BE2C (cell line): ENCODE measurements at regions not wholly inside any gene's neighbourhood (a gene's known extent, or its start where the extent isn't known, plus 50 kb on each side); places are given as distances from the start of the nearest gene placed in this dataset.

Experiments
- DNase-seq: peaks from one replicate; pipeline ENCODE4 v3.0.0-alpha.2; 2020
- H3K27me3 ChIP-seq: fragments of 250-450 bp; sonication (Bioruptor Pico); 2 replicates; pipeline ENCODE4 v1.5.1; 2020; ENCODE audit warnings: mild to moderate bottlenecking
- H3K36me3 ChIP-seq: fragments of 250-450 bp; sonication (Bioruptor Pico); 2 replicates; pipeline ENCODE4 v1.5.1; 2020; ENCODE audit warnings: mild to moderate bottlenecking
- H3K4me1 ChIP-seq: fragments of 250-450 bp; sonication (Bioruptor Pico); 2 replicates; pipeline ENCODE4 v1.5.1; 2020
- H3K4me3 ChIP-seq: 2 replicates; pipeline ENCODE4 v1.5.1; 2011; ENCODE audit warnings: low read depth, low read length
- H3K9me3 ChIP-seq: fragments of 250-450 bp; sonication (Bioruptor Pico); 2 replicates; pipeline ENCODE4 v1.5.1; 2020
- TF ChIP-seq, protein P1 (sequence below): IDR thresholded peaks from 2 replicates; pipeline ENCODE4 v1.5.1; 2012; ENCODE audit warnings: mild to moderate bottlenecking, low read depth, low read length

- DNase-seq, result no peak
- H3K27me3 ChIP-seq, result no peaks in the 10 kb centered on the region
- no peak overlapping the region for H3K4me3 ChIP-seq
- H3K36me3 ChIP-seq, result no peaks in the 10 kb centered on the region
- TF ChIP-seq, protein P1, sequence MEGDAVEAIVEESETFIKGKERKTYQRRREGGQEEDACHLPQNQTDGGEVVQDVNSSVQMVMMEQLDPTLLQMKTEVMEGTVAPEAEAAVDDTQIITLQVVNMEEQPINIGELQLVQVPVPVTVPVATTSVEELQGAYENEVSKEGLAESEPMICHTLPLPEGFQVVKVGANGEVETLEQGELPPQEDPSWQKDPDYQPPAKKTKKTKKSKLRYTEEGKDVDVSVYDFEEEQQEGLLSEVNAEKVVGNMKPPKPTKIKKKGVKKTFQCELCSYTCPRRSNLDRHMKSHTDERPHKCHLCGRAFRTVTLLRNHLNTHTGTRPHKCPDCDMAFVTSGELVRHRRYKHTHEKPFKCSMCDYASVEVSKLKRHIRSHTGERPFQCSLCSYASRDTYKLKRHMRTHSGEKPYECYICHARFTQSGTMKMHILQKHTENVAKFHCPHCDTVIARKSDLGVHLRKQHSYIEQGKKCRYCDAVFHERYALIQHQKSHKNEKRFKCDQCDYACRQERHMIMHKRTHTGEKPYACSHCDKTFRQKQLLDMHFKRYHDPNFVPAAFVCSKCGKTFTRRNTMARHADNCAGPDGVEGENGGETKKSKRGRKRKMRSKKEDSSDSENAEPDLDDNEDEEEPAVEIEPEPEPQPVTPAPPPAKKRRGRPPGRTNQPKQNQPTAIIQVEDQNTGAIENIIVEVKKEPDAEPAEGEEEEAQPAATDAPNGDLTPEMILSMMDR, result no peak
- no peaks in the 10 kb centered on the region for H3K4me1 ChIP-seq
- H3K9me3 ChIP-seq, result no peaks in the 10 kb centered on the region
These were observed 146.1 kb upstream of the IL1RAPL2 start for GRCh38 chrX:104419926-104420325.

GRCh38 chrX:104419211-104419610 is 146.8 kb upstream of the IL1RAPL2 start:
- Histone ChIP-seq H3K4me3 (no peak overlapping the region), H3K27me3 (no peaks in the 10 kb centered on the region), H3K36me3 (no peaks in the 10 kb centered on the region), H3K4me1 (no peaks in the 10 kb centered on the region), H3K9me3 (no peaks in the 10 kb centered on the region)
- DNase-seq, result no peak
- TF ChIP-seq, protein P1, result no peak

- TF ChIP-seq, protein P1, result no peak
- H3K27me3 ChIP-seq, result no peaks in the 10 kb centered on the region
- H3K36me3 ChIP-seq, result no peaks in the 10 kb centered on the region
- H3K4me3 ChIP-seq, result no peak overlapping the region
- no peak for DNase-seq
- H3K9me3 ChIP-seq, result no peaks in the 10 kb centered on the region
- no peaks in the 10 kb centered on the region for H3K4me1 ChIP-seq
These were observed 154.2 kb upstream of the IL1RAPL2 start for GRCh38 chrX:104411800-104412199.

GRCh38 chrX:104400387-104400786 is 145.7 kb upstream of the ESX1 start:
- Histone ChIP-seq H3K36me3 (no peaks in the 10 kb centered on the region), H3K27me3 (no peaks in the 10 kb centered on the region), H3K4me1 (no peaks in the 10 kb centered on the region), H3K9me3 (no peaks in the 10 kb centered on the region), H3K4me3 (no peak overlapping the region)
- TF ChIP-seq, protein P1, result no peak
- DNase-seq, result no peak

DNA sequence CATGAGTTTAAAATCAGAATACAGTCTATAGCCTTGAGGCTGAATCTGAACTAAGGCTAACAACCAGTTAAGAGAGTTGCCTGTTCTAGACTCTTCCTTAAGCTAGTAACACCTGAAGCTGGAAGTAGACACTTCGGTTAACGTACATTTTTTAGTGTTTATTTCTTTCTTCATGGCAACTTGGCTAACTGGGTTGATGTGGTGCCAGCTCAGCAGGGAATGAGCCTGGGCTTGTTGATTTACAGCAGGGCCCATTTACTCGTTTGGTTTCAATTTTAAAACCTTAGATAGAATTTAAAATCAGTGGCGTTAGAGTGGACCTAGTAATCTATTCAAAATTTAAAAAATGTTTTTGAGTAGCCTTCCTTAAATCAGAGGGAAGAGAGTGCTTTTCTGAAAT is 137.6 kb upstream of the ESX1 start:
- TF ChIP-seq, protein P1, result no peak
- H3K27me3 ChIP-seq, result no peaks in the 10 kb centered on the region
- DNase-seq, result no peak

GRCh38 chrX:104391906-104392305 is 137.2 kb upstream of the ESX1 start:
- Histone ChIP-seq H3K36me3 (no peaks in the 10 kb centered on the region), H3K9me3 (no peaks in the 10 kb centered on the region), H3K27me3 (no peaks in the 10 kb centered on the region), H3K4me1 (no peaks in the 10 kb centered on the region), H3K4me3 (no peak overlapping the region)
- no peak for DNase-seq
- TF ChIP-seq, protein P1, result no peak

More for the DNA sequence above, 137.6 kb upstream of the ESX1 start:
- no peaks in the 10 kb centered on the region for H3K36me3 ChIP-seq
- H3K4me1 ChIP-seq, result no peaks in the 10 kb centered on the region
- no peaks in the 10 kb centered on the region for H3K9me3 ChIP-seq
- no peak overlapping the region for H3K4me3 ChIP-seq
